Fibroblast of pulmonary artery (primary cell): ENCODE measurements at regions not wholly inside any gene's neighbourhood (a gene's known extent, or its start where the extent isn't known, plus 50 kb on each side); places are given as distances from the start of the nearest gene placed in this dataset.

Experiments
- DNase-seq: peaks from one replicate; pipeline ENCODE4 v3.0.0-alpha.2; 2010; ENCODE audit warnings: low read depth
- H3K4me3 ChIP-seq: replicated peaks from 2 replicates; pipeline ENCODE4 v1.5.1; 2011; ENCODE audit warnings: low read depth, mild to moderate bottlenecking, control low read depth, low read length, moderate library complexity
- TF ChIP-seq, protein P1 (sequence below): IDR thresholded peaks from 2 replicates; pipeline ENCODE4 v1.5.1; 2011; ENCODE audit warnings: mild to moderate bottlenecking, control low read depth, low read length, inconsistent platforms; ENCODE audit errors: missing control alignments

DNA sequence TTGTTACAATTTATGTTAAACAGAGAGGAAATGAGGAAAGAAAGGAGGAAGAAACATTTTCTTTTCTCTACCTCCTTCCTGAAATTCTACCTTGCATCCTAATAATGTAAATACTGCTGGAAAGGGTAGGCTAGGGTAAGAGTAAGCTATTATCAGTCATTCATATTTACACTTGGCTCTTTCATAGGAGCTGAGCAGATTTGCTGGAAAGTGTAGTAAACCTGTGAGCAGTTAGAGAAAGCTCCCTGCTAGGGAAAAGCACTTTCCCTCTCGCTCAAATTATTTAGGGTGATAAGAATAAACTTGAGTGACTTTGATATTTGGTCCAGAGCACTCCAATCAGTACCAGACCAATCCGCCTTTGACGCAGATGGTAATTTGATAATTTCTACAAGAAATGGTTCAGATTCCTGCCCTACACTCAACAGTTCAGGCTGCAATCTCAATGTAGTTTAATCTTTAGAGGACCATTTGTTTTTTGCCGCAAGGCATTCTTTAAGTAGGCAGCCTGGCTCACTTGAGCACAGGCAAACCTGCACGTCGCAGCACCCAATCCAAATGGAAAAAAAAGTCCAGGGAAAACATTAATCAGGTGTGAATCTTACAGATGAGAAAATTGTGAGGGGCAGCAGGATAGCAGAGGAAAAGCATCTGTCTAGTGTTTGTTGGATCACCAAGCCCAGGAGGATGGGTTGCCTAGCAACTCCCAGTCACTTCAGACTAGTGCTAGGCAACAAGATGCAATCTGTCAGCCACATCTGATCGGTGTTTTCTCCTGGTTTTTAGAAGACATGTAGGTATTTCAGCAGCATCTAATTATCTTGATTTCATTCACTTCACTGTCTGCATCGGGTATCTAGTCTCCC is 68.6 kb upstream of the KL start:
- no peak for DNase-seq
- TF ChIP-seq, protein P1, sequence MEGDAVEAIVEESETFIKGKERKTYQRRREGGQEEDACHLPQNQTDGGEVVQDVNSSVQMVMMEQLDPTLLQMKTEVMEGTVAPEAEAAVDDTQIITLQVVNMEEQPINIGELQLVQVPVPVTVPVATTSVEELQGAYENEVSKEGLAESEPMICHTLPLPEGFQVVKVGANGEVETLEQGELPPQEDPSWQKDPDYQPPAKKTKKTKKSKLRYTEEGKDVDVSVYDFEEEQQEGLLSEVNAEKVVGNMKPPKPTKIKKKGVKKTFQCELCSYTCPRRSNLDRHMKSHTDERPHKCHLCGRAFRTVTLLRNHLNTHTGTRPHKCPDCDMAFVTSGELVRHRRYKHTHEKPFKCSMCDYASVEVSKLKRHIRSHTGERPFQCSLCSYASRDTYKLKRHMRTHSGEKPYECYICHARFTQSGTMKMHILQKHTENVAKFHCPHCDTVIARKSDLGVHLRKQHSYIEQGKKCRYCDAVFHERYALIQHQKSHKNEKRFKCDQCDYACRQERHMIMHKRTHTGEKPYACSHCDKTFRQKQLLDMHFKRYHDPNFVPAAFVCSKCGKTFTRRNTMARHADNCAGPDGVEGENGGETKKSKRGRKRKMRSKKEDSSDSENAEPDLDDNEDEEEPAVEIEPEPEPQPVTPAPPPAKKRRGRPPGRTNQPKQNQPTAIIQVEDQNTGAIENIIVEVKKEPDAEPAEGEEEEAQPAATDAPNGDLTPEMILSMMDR, result no peak

DNA sequence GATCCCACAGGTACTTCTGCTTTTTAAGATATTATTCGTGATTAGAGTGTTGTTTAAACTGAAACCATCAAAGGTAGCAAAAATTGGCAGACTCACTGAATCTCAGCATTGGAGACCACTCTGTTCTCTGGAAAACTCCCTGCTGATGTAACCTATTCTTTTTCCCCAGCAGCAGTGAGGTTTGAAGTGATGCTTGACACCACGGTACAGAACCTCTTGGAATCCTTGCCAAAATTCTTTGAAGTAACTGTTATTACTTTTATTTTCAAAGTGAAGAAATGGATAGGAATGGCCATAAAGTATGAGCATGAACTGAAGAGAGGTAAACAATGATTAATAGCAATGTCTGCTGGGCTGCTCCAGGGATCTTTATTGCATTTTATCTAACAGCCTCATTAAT is 66.4 kb upstream of the KL start:
- no peak overlapping the region for H3K4me3 ChIP-seq
- DNase-seq, result no peak
- TF ChIP-seq, protein P1, result no peak

More for the DNA sequence above, 68.6 kb upstream of the KL start:
- no peak overlapping the region for H3K4me3 ChIP-seq

DNA sequence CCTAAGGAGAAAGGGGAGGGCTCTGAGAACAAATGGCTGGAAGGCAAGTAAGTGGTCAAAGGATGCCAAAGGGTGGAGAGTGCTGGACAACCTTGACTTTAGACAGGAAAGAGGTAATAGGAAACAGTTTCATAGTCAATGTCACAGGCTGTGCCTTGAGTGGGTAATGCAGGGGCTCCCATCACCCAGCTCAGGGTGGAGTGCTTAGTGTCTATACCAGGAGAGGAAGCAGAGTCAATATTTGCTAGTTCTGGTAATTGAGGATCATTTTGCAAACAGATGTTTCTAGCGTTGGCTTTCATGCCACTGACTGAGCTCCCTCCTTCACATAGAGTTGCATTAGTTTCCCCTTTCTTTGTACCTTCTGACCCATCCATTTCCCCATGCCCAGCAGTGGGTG is 64.6 kb upstream of the KL start:
- no peak for DNase-seq
- H3K4me3 ChIP-seq, result no peak overlapping the region
- TF ChIP-seq, protein P1, result no peak

DNA sequence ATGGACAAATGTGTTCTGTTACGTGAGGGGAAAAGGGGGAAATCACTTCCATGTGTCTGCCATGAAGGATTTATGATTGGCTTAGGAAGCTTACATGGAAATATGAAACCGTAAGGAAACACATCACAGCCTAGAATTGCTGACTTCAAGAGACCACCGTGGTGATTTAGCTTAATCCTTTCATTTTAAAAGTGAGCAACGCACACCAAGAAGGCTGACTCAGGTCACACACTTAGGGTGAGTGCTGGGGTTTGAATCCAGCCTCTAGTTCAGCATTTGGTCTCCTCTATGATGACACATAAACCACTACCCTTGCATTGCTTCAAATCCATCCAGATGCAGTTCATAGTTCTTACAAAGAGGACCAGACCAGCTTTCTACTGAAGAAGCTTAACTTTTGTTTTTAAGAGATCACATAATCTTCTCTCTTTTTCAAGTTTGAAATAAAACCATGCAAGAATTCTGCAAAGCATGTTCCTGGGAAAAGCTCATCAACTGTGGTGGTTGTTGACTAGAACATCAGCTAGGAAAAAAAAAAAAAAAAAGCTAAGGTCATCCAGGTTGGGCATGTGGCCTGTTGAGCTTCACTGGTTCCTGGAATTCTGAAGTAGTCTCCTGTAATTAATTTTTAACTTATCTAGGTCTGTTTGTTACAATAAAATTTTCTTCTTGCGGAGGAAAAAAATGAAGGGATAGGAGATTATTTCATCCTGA is 60.2 kb upstream of the KL start:
- TF ChIP-seq, protein P1, result no peak
- no peak overlapping the region for H3K4me3 ChIP-seq
- DNase-seq, result no peak

DNA sequence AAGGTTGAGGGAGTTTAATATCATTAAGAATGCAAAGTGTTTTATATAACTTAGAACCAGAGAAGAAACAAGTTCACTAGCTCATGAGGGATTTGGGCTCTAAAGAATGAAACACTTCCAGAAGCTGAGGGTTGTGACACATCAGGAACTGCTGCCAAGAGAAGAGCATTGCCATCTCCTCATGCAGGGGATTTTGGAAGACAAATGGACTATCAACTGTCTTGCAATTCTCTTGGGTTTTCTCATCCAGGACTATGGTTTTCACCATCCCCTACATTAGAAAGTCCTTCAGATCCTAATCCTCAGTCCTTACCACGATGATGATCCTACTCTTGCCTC is 59.7 kb upstream of the KL start:
- TF ChIP-seq, protein P1, result no peak
- no peak for DNase-seq
- H3K4me3 ChIP-seq, result no peak overlapping the region

DNA sequence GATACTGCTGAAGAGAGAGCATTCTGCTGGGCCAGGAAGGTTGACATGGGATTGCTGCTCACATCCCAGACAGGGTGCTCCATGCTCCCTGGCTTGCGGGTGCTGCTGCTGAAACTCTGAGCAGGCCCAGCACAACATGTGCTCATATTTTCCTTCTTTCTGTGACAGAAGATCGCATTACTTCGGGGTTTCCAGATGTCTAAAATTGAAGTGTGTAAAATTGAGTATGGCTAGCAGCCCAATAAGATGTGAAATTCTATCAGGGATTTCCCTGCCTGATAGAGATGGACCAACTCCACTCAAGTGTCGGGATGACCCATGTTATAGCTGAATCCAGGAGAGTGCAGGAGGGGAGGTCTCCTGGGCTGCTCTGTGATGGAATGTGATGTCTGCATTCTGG is 55.6 kb upstream of the KL start:
- DNase-seq, result no peak
- TF ChIP-seq, protein P1, result no peak

More for the DNA sequence above, 55.6 kb upstream of the KL start:
- H3K4me3 ChIP-seq, result no peak overlapping the region
